ENCODE measurements at regions not wholly inside any gene's neighbourhood (a gene's known extent, or its start where the extent isn't known, plus 50 kb on each side); places are given as distances from the start of the nearest gene placed in this dataset.

- H3K36me3 Mint-ChIP-seq (ENCODE audit: insufficient read depth), result no peaks in the 10 kb centered on the region
- H3K27ac Mint-ChIP-seq, result no peak overlapping the region
- peaks cover 7% of the 10 kb centered on the region for H3K9me3 Mint-ChIP-seq (ENCODE audit: low read depth)
- no peaks in the 10 kb centered on the region for H3K4me1 Mint-ChIP-seq (ENCODE audit: low read depth)
- no peak for TF ChIP-seq CTCF (IDR thresholded peaks at IDR 0.05; ENCODE audit: unreplicated experiment)
- no peak for DNase-seq (ENCODE audit: low spot score, unreplicated experiment)
- no peaks in the 10 kb centered on the region for H3K27me3 Mint-ChIP-seq
- no peak overlapping the region for H3K4me3 Mint-ChIP-seq (ENCODE audit: low read depth)
These were observed 192.9 kb upstream of the SLITRK3 start for GRCh38 chr3:165389064-165389463.

- Mint-ChIP-seq H3K27me3 (no peaks in the 10 kb centered on the region), H3K4me1 (ENCODE audit: low read depth) (no peaks in the 10 kb centered on the region), H3K9me3 (ENCODE audit: low read depth) (peaks cover 7% of the 10 kb centered on the region), H3K27ac (no peak overlapping the region), H3K4me3 (ENCODE audit: low read depth) (no peak overlapping the region), H3K36me3 (ENCODE audit: insufficient read depth) (no peaks in the 10 kb centered on the region)
- no peak for DNase-seq (ENCODE audit: low spot score, unreplicated experiment)
- no peak for TF ChIP-seq CTCF (IDR thresholded peaks at IDR 0.05; ENCODE audit: unreplicated experiment)
These were observed 187.2 kb upstream of the SLITRK3 start for GRCh38 chr3:165383381-165383780.

GRCh38 chr3:165382672-165383071 is 186.5 kb upstream of the SLITRK3 start:
- DNase-seq (ENCODE audit: low spot score, unreplicated experiment), result no peak
- TF ChIP-seq CTCF (IDR thresholded peaks at IDR 0.05; ENCODE audit: unreplicated experiment), result no peak
- Mint-ChIP-seq H3K9me3 (ENCODE audit: low read depth) (peaks cover 2% of the 10 kb centered on the region), H3K27me3 (no peaks in the 10 kb centered on the region), H3K36me3 (ENCODE audit: insufficient read depth) (no peaks in the 10 kb centered on the region), H3K27ac (no peak overlapping the region), H3K4me1 (ENCODE audit: low read depth) (no peaks in the 10 kb centered on the region), H3K4me3 (ENCODE audit: low read depth) (no peak overlapping the region)

DNA sequence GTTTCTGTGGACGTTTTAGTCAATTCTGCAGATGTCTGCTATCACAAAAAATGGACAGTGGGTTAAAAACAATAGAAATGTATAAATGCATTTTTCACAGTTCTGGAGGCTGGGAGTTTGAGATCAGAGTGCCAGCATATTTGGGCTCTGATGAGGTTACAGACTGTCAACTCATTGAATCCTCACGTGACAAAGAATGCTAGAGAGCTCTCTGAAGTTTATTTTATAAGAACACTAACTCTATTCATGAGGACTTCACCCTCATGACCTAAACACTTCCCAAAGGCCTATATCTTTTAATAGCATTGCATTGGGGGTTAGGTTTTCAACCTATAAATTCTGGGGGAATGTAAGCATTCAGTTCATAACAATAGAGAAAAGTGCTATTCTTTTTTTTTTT is 182.6 kb upstream of the SLITRK3 start:
- Mint-ChIP-seq H3K4me1 (ENCODE audit: low read depth) (no peaks in the 10 kb centered on the region), H3K36me3 (ENCODE audit: insufficient read depth) (no peaks in the 10 kb centered on the region), H3K27me3 (no peaks in the 10 kb centered on the region)

DNA sequence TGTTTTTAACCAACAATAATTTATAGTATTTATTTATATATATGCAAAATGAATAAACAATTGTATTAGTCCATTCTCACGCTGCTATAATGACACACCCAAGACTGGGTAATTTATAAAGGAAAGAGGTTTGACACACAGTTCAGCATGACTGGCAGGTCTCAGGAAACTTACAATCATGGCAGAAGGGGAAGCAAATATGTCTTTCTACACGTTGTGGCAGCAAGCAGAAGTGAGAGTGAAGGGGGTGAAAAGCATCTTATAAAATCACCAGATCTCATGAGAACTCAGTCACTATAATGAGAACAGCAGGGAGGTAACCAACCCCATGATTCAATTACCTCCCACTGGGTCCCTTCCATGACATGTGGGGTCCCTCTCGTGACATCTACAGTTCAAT is 162.8 kb upstream of the SLITRK3 start:
- Mint-ChIP-seq H3K4me3 (ENCODE audit: low read depth) (no peak overlapping the region), H3K27me3 (no peaks in the 10 kb centered on the region), H3K27ac (no peak overlapping the region), H3K4me1 (ENCODE audit: low read depth) (no peaks in the 10 kb centered on the region), H3K36me3 (ENCODE audit: insufficient read depth) (no peaks in the 10 kb centered on the region), H3K9me3 (ENCODE audit: low read depth) (no peaks in the 10 kb centered on the region)
- DNase-seq (ENCODE audit: low spot score, unreplicated experiment), result no peak
- no peak for TF ChIP-seq CTCF (IDR thresholded peaks at IDR 0.05; ENCODE audit: unreplicated experiment)

More for the DNA sequence above, 182.6 kb upstream of the SLITRK3 start:
- H3K4me3 Mint-ChIP-seq (ENCODE audit: low read depth), result no peak overlapping the region
- H3K9me3 Mint-ChIP-seq (ENCODE audit: low read depth), result no peaks in the 10 kb centered on the region
- no peak for DNase-seq (ENCODE audit: low spot score, unreplicated experiment)
- no peak for TF ChIP-seq CTCF (IDR thresholded peaks at IDR 0.05; ENCODE audit: unreplicated experiment)
- H3K27ac Mint-ChIP-seq, result no peak overlapping the region
